Stromal cell of bone marrow (primary cell): ENCODE measurements at regions not wholly inside any gene's neighbourhood (a gene's known extent, or its start where the extent isn't known, plus 50 kb on each side); places are given as distances from the start of the nearest gene placed in this dataset.

Experiments
- DNase-seq: peaks from one replicate; pipeline ENCODE4 v3.0.0-alpha.2; 2012; ENCODE audit warnings: low read depth

DNA sequence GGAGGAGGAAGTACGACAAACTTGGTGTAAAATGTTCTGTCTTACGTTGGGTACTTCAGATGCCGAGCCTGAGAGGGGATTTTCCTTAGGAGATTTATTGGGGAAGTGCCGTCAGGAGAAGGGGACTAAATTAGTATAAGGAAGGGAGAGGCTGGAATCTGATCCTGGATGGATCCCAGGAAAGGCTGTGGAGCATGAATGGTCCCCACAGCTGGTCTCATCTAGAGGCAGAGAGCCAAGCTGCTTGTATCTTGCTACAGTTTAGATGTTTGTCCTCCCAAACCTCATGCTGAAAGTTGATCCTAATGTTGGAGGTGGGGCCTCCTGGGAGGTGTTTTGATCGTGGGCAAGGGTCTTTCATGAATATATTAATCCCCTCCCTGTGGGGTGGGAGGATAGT lies 798.4 kb upstream of the EEF2KMT start:
- DNase-seq: no peak

DNA sequence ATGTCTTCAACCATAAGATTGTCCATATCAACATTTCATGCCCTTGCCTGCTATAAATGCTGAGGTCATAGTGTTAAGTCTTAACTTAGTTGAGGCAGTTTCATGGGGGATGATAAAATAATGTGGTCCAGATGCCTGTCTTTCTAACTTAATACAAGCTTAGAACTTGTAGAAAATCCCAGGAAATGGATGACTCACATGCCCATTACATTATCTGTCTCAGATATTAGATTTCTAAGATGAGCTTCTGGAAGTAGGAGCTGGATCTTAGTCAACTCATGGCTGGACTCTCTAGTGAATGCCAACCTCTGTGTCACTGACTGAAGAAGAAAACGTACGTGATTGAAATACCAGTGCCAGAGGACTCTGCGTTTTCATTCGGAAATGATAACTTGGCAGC lies 797.5 kb upstream of the EEF2KMT start:
- no peak for DNase-seq

- DNase-seq: no peak
These were observed 793.7 kb upstream of the EEF2KMT start for GRCh38 chr16:5891296-5891695.

- no peak for DNase-seq
These were observed 787.9 kb upstream of the EEF2KMT start for GRCh38 chr16:5885521-5885920.

DNA sequence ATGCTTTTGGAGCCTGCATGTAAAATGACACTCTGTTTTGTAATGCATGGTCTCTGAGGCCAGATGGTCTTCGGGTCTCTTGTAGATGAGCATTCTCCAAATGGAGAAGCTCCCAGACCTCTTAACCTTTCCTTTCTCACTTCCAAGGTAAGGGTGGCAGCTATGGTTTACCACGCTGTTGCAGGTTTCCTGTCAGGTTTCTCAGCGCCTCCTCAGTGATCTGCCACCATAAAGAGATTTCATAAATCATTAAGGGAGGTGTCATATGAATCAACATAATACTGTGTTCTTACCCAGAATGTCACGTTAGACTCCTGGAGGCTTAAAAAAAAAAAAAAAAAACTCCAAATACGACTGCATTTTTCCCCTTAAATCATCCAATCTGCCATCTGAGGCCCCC lies 787.4 kb upstream of the EEF2KMT start:
- DNase-seq: no peak

DNA sequence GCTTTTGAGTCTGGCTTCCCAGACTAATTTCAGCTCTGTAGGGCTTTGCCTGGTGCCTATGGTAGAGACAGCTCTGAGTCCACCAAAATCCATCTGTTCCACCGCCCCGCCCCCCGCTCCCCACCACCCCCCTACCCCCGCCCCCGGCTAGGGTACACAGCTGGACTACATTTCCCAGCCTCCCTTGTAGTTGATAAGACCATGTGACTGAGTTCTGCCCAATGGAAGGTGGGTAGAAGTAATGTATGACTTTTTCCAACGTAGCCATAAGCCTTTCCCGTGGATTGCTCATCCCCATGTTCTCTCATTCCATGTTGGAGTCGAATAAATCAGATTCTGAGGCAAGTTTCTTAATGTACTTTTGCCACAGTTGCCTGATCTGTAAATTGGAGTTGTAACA lies 786.7 kb upstream of the EEF2KMT start:
- DNase-seq: no peak

DNA sequence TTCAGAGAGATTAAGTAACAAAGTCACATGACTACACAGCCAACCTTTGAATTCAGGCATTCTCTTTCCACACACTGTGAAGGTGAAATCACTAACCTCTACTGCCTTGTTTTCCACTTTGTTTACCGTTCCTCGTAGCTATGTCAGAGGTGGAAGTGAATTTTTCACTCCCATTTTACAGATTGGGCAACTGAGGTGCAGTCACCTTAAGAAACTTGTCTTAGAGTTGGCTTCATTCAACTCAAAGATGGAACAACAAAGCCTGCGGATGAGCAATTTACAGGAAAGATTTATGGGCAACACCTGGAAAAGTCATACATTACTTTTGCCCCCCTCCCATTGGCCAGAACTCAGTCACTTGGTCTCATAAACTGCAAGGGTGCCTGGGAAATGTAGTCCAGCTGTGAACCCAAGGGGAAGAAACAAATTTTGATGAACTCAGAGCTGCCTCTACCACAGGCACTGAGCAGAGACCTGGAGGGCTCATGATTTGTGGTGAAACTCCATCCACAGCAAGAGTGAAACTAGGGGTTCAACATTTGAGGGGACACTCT lies 784.6 kb upstream of the EEF2KMT start:
- no peak for DNase-seq

DNA sequence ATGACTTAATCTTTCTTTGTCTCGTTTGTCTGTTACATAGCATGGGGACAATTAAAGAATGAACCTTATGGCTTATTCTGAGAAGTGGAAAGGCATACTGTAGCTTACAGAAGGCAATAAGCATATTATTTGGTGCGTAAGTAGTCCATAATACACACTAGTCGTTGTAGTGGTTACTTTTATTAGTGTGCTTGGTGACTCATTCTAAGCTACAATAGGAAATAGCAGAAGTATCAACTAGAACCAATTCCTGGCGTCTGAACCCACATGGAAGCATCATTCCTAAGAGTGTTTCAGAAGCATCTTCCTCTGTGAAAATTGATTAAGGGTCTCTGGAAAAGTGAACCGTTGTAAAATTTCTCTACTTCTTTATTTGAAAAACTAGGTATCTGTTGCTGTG lies 777.8 kb upstream of the EEF2KMT start:
- no peak for DNase-seq

- DNase-seq: no peak
These were observed 777.3 kb upstream of the EEF2KMT start for GRCh38 chr16:5874899-5875298.

DNA sequence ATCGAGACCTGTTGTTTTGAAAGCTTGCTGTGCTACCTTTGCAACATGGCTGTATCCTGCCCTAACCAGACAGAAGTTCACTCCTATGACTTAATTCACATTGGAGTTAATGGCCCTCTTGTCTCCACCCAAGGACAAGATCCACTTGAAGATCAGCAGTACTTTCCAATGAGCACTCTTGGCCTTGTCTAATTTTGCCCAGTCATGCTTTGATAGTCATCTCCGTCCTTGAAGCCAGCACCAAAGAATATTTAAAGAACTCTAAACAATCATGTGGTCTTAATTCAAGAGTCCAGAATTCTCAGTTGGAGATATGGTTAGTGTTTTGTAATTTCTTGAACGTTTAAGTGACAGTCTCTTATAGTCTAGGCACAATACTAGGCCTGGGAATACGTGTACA lies 775.6 kb upstream of the EEF2KMT start:
- no peak for DNase-seq

- DNase-seq: no peak
These were observed 773.5 kb upstream of the EEF2KMT start for GRCh38 chr16:5870886-5871691.

GRCh38 chr16:5867250-5867649 lies 769.7 kb upstream of the EEF2KMT start:
- DNase-seq: no peak

DNA sequence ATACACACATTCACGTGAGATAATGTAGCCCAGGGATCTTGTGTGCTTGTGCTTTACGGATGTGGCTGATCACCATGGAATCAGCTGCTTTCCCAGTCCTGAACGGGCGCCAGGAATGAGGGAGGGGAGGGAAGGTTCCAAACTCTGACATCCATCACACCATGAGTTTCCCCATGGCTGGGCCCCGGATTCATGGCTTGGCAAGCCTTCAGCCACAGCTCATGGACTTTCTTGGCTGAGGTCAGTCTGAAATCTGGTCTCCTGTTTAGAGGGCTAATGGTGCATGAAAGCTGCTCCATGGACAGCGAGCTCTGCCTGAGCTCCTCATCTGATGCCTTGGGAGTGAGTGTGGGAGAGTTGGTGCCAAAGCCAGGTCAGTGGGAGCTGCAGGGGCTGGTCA lies 767.6 kb upstream of the EEF2KMT start:
- no peak for DNase-seq

DNA sequence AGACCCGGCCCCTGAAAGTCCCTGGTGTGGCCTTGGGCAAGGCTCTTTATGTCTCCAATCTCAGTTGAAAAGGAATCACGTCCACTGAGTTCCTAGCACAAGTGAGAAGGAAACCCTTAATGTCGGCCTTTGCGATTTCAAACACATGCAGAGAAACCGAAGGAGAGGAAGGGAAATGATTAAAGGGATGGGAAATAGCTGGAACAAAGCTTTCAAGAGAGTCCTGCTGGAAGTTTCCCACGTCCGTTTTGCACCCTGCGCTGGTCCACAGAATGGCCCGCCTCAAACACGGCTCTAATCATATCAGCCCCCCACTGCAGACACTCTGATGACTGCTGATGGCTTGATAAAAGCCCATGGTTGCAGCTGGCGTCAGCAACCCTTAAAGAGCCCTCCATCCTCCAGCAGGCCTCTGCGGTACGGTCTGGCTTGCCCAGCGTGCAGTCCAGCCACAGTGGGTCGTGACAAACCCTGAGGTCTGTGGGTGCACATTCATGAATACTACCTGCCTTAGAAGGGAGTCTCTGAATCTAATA lies 765.5 kb upstream of the EEF2KMT start:
- DNase-seq: no peak

- no peak for DNase-seq
These were observed 764.7 kb upstream of the EEF2KMT start for GRCh38 chr16:5862103-5862840.

- no peak for DNase-seq
These were observed 763.6 kb upstream of the EEF2KMT start for GRCh38 chr16:5861241-5861640.

DNA sequence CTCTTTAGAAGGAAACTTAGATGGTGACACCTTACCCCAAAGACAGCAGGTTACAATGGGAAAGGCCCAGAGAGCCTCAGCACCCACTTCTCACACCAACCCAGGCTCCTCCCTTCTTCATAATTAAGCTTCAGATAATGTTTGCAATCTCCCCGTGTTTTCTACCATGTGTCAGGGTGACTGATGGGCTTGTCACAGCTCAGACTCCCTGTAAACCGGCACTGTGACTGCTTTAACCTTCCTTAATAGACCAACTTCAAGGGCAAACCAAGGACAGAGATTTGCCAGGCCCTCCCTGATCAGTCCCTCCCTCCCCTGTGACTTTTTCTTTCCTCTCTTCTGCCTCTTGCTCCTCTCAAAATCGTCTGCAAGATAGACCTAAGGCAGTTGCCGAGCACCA lies 760.6 kb upstream of the EEF2KMT start:
- DNase-seq: no peak

DNA sequence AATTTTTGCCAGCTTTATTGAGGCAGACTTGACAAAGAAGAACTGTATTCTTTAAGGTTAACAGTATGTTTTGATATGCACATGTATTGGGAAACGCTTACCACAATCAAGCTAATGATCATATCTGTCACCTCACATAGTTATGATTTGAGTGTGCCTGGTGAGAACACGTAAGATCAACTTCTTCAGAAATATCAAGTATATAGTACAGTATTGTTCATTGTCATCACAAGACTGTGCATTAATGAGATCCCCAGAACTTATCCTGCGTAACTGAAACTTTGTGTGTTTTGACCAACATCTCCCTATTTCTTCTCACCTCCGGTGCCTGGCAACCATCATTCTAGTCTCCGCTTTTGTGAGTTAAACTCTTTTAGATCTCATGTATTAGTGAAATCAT lies 756.4 kb upstream of the EEF2KMT start:
- no peak for DNase-seq

- DNase-seq: no peak
These were observed 754.6 kb upstream of the EEF2KMT start for GRCh38 chr16:5852151-5852550.

DNA sequence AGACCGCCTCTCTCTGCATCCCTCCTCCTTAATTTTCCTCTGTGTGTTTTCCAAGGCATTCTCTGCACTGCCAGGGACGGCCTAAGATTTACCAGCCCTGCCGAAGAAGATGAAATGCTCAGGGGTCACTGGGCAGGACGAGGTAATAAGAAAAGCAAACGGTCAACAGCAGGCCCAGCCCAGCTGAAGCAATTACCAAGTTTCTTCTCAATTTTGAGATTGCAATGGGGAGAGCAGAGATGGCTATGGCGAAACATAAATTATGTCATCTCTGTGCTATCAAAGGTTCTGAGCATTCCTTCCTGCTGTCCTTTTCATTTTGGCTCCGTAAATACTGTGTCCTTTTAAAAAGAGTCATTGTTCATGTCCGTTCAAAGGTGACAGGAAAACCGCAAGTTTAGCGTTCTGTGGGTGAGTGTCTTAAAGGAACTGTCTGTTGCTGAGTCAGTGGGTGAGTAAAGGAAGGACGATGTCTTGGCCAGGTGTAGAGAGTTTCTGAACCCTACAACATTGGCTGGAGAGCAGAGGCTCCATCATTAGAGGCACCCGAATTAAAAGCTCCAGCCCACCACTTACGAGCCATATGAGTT lies 753.9 kb upstream of the EEF2KMT start:
- no peak for DNase-seq

GRCh38 chr16:5850632-5851392 lies 753.2 kb upstream of the EEF2KMT start:
- no peak for DNase-seq

GRCh38 chr16:5845046-5845445 lies 747.5 kb upstream of the EEF2KMT start:
- DNase-seq: no peak
